B cell (primary cell): ENCODE measurements at regions not wholly inside any gene's neighbourhood (a gene's known extent, or its start where the extent isn't known, plus 50 kb on each side); places are given as distances from the start of the nearest gene placed in this dataset.

Experiments
- ATAC-seq: fragments of 200-7000 bp; cut with Tn5 transposase; one replicate; pipeline ENCODE4 v1.10.0; 2021; ENCODE audit warnings: low read depth, mild to moderate bottlenecking, moderate number of reproducible peaks, moderate library complexity
- CTCF ChIA-PET: fragments of 350-600 bp; sonication (Branson Sonifier 250); formaldehyde crosslinking; loops from one replicate; lab custom pipeline; 2021; ENCODE audit warnings: antibody characterized with exemption, inconsistent platforms; lab: Charles Lee
- POLR2A ChIA-PET: fragments of 350-600 bp; sonication (Branson Sonifier 250); formaldehyde crosslinking; loops from one replicate; lab custom pipeline; 2021; ENCODE audit warnings: antibody characterized with exemption; lab: Charles Lee
- DNase-seq: peaks from one replicate; pipeline ENCODE4 v3.0.0; 2013
- H2AFZ ChIP-seq: 2 replicates; pipeline ENCODE4 v1.6.1; 2012; ENCODE audit warnings: mild to moderate bottlenecking, low read depth, low read length; ENCODE audit not compliant: insufficient read depth, poor library complexity, severe bottlenecking
- H3K27ac ChIP-seq, 2 donors: 1 replicate in 1 of 2; 2 replicates in 1 of 2; pipeline ENCODE4 v1.5.1; 2012 to 2013; ENCODE audit warnings: low read length in 2 of 2, mild to moderate bottlenecking in 2 of 2, moderate library complexity in 1 of 2
- H3K27me3 ChIP-seq, 4 experiments: fragments of 200-600 bp in 1 of 4; sonication (generic) in 1 of 4; replicated peaks in 1 of 4; 1 replicate in 2 of 4; 2 replicates in 2 of 4; pipeline versions ENCODE4 v1.6.1 to v1.7.0; 2013 to 2016; ENCODE audit warnings: low read length in 3 of 4, mild to moderate bottlenecking in 2 of 4, mixed read lengths in 1 of 4, moderate library complexity in 1 of 4; ENCODE audit not compliant: insufficient read depth in 4 of 4, control insufficient read depth in 3 of 4; ENCODE audit errors: control extremely low read depth in 1 of 4
- H3K36me3 ChIP-seq, 2 experiments: replicated peaks in 1 of 2; 1 replicate in 1 of 2; 2 replicates in 1 of 2; pipeline versions ENCODE4 v1.6.1 to v1.7.1; 2013; ENCODE audit warnings: low read length in 1 of 2; ENCODE audit not compliant: insufficient read depth in 2 of 2, control insufficient read depth in 1 of 2; ENCODE audit errors: control extremely low read depth in 1 of 2, extremely low read depth in 1 of 2
- H3K4me1 ChIP-seq, 2 donors: fragments of 200-600 bp in 1 of 2; sonication (generic) in 1 of 2; 1 replicate in 1 of 2; 2 replicates in 1 of 2; pipeline versions ENCODE4 v1.5.1 to v1.6.1; 2013 to 2017; ENCODE audit warnings: low read length in 2 of 2; ENCODE audit not compliant: control insufficient read depth in 2 of 2, insufficient read depth in 2 of 2
- H3K4me2 ChIP-seq: replicated peaks from 2 replicates; pipeline ENCODE3; 2012; ENCODE audit warnings: mild to moderate bottlenecking, low read depth, low read length; ENCODE audit not compliant: poor library complexity, severe bottlenecking
- H3K4me3 ChIP-seq, 5 experiments: fragments of 200-600 bp in 1 of 5; sonication (generic) in 1 of 5; 1 replicate in 3 of 5; 2 replicates in 2 of 5; pipeline versions ENCODE4 v1.5.1 to v1.7.0; 2011 to 2016; ENCODE audit warnings: low read length in 4 of 5, mild to moderate bottlenecking in 4 of 5, low read depth in 2 of 5, control low read depth in 1 of 5, moderate library complexity in 1 of 5; ENCODE audit not compliant: insufficient read depth in 1 of 5; ENCODE audit errors: control extremely low read depth in 1 of 5, extremely low read depth in 1 of 5
- H3K79me2 ChIP-seq: fragments of 200-600 bp; sonication (generic); one replicate; pipeline ENCODE4 v1.6.0; 2016; ENCODE audit warnings: low read length; ENCODE audit not compliant: control insufficient read depth, insufficient read depth
- H3K9ac ChIP-seq: fragments of 200-600 bp; sonication (generic); 2 replicates; pipeline ENCODE4 v1.6.1; 2017; ENCODE audit warnings: mild to moderate bottlenecking, low read length, moderate library complexity
- H3K9me3 ChIP-seq, 3 donors: one replicate each; pipeline versions ENCODE4 v1.6.1 to v1.7.1; 2013; ENCODE audit warnings: low read length in 2 of 3; ENCODE audit not compliant: control insufficient read depth in 2 of 3, insufficient read depth in 1 of 3; ENCODE audit errors: control extremely low read depth in 1 of 3
- H4K20me1 ChIP-seq: 2 replicates; pipeline ENCODE4 v1.6.0; 2012; ENCODE audit warnings: mild to moderate bottlenecking, low read length; ENCODE audit not compliant: insufficient read depth, control insufficient read depth, poor library complexity, severe bottlenecking
- H3K27ac Mint-ChIP-seq: one replicate; pipeline ENCODE4 v1.8.0; 2021; ENCODE audit warnings: mixed read lengths
- H3K27me3 Mint-ChIP-seq: one replicate; pipeline ENCODE4 v1.8.0; 2021; ENCODE audit warnings: mixed read lengths
- H3K4me1 Mint-ChIP-seq: one replicate; pipeline ENCODE4 v1.8.0; 2021; ENCODE audit warnings: mixed read lengths
- H3K4me3 Mint-ChIP-seq: one replicate; pipeline ENCODE4 v1.8.0; 2021; ENCODE audit warnings: mixed read lengths
- H3K9me3 Mint-ChIP-seq: one replicate; pipeline ENCODE4 v1.8.0; 2022; ENCODE audit warnings: mixed read lengths; ENCODE audit not compliant: insufficient read depth
- EZH2 ChIP-seq: IDR thresholded peaks from 2 replicates; pipeline ENCODE4 v1.6.1; 2012; ENCODE audit warnings: borderline replicate concordance, low read depth, mild to moderate bottlenecking, moderate library complexity, low read length; ENCODE audit not compliant: insufficient read depth, poor library complexity, severe bottlenecking
- WGBS: methylation state at CpG from one replicate; pipeline ENCODE4 v1.1.5; 2013; ENCODE audit warnings: missing lambda C conversion rate; ENCODE audit not compliant: insufficient coverage; 5-methylcytosine and 5-hydroxymethylcytosine counted together
- intact Hi-C: fragments of 100-400 bp; cut with micrococcal nuclease; formaldehyde crosslinking; loops from one replicate; pipeline ENCODE4 v1.10.0; 2022
- TF ChIP-seq, protein P1 (sequence below): fragments of 200-600 bp; IDR thresholded peaks from one replicate; pipeline ENCODE4 v1.8.0; 2022; ENCODE audit warnings: antibody characterized with exemption, mild to moderate bottlenecking

DNA sequence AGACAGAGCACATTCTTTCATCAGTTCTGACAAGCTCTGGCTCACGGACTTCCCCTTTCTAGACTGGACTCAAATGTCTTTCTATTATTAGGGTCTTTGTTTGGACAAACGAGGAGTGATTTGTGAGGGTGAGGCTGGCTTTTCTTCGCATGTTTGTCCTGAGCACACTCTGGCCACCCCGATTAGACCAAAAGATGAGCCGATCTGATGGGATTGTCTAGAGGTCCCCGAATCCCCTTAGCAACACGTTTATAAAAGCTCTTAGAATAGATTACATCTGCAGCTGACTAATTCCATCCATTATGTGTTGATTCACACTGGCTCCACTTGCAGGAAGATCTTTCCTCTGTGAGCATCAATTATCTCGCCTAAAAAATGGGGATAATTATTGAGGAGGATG is 675.4 kb upstream of the AUTS2 start:
- peaks cover 6% of the 10 kb centered on the region for H3K9me3 Mint-ChIP-seq
- H3K27me3 Mint-ChIP-seq = peaks cover 3% of the 10 kb centered on the region
- no peaks in the 10 kb centered on the region for H3K79me2 ChIP-seq
- H3K9ac ChIP-seq = no peak overlapping the region
- peaks cover 0 to 12% (median 0%) of the 10 kb centered on the region in 3 donors for H3K9me3 ChIP-seq
- no peak overlapping the region for H3K27ac Mint-ChIP-seq
- intact Hi-C loops = no loop called here
- DNase-seq (no peak), ATAC-seq (no peak)
- no peaks in the 10 kb centered on the region for H3K36me3 ChIP-seq
- no peak overlapping the region for H3K4me3 ChIP-seq
- H3K4me2 ChIP-seq = no peak overlapping the region
- 55% methylated on average over 2 of the region's 8 CpGs for WGBS
- no peak overlapping the region for H2AFZ ChIP-seq
- no peaks in the 10 kb centered on the region for H3K27me3 ChIP-seq
- H3K27ac ChIP-seq = no peak overlapping the region
- ChIA-PET POLR2A (no interaction called here), CTCF (no interaction called here)
- H3K4me3 Mint-ChIP-seq = no peak overlapping the region
- no peaks in the 10 kb centered on the region for H3K4me1 Mint-ChIP-seq
- no peaks in the 10 kb centered on the region for H3K4me1 ChIP-seq
- TF ChIP-seq EZH2 = no peak
- TF ChIP-seq, protein P1, sequence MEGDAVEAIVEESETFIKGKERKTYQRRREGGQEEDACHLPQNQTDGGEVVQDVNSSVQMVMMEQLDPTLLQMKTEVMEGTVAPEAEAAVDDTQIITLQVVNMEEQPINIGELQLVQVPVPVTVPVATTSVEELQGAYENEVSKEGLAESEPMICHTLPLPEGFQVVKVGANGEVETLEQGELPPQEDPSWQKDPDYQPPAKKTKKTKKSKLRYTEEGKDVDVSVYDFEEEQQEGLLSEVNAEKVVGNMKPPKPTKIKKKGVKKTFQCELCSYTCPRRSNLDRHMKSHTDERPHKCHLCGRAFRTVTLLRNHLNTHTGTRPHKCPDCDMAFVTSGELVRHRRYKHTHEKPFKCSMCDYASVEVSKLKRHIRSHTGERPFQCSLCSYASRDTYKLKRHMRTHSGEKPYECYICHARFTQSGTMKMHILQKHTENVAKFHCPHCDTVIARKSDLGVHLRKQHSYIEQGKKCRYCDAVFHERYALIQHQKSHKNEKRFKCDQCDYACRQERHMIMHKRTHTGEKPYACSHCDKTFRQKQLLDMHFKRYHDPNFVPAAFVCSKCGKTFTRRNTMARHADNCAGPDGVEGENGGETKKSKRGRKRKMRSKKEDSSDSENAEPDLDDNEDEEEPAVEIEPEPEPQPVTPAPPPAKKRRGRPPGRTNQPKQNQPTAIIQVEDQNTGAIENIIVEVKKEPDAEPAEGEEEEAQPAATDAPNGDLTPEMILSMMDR = no peak
- no peaks in the 10 kb centered on the region for H4K20me1 ChIP-seq

DNA sequence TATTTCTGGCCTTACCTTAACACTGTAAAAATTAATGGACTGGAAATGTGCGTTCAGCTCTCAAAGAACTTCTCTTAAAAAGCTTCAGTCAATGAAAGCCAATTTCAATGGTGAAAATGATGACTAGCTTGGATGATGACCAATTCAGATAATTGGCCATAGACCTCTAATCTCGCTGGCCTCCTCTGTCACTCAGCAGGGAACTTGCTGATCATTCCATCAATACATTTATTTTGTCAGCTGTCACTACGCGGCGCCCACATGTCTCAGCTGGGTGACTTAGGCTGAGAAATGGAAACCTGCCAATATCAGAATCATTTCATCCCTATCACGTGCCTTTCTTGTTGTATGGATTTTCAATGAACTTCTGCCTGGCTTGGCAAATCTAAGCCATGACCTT is 673.0 kb upstream of the AUTS2 start:
- no peak for TF ChIP-seq EZH2
- TF ChIP-seq, protein P1 = no peak
- 43% methylated on average over 1 of the region's 6 CpGs for WGBS
- Mint-ChIP-seq H3K4me3 (no peak overlapping the region), H3K4me1 (no peaks in the 10 kb centered on the region), H3K27me3 (peaks cover 3% of the 10 kb centered on the region), H3K27ac (no peak overlapping the region), H3K9me3 (peaks cover 12% of the 10 kb centered on the region)
- H3K9ac ChIP-seq = no peak overlapping the region
- no peak overlapping the region for H3K4me3 ChIP-seq
- H3K4me1 ChIP-seq = no peaks in the 10 kb centered on the region
- DNase-seq (no peak), ATAC-seq (no peak)
- H3K27me3 ChIP-seq = no peaks in the 10 kb centered on the region
- H3K36me3 ChIP-seq = no peaks in the 10 kb centered on the region
- POLR2A ChIA-PET = no interaction called here
- H3K9me3 ChIP-seq = peaks cover 0 to 15% (median 0%) of the 10 kb centered on the region in 3 donors
- no peak overlapping the region for H3K27ac ChIP-seq
- H3K4me2 ChIP-seq = no peak overlapping the region
- CTCF ChIA-PET = no interaction called here
- no peaks in the 10 kb centered on the region for H4K20me1 ChIP-seq
- intact Hi-C loops = no loop called here
- H2AFZ ChIP-seq = no peak overlapping the region
- H3K79me2 ChIP-seq = no peaks in the 10 kb centered on the region
